Suprapubic skin (tissue), 4 donors: ENCODE measurements at regions not wholly inside any gene's neighbourhood (a gene's known extent, or its start where the extent isn't known, plus 50 kb on each side); places are given as distances from the start of the nearest gene placed in this dataset.

Experiments used
- DNase-seq, 2 donors: peaks; one replicate each; pipeline ENCODE4 v3.0.0-alpha.2; 2019; ENCODE audit warnings: low spot score in 2 of 2
- H3K27ac ChIP-seq: fragments of 200-600 bp; sonication (generic); one replicate; pipeline ENCODE4 v1.5.1; 2019
- H3K27me3 ChIP-seq: fragments of 200-600 bp; sonication (generic); one replicate; pipeline ENCODE4 v1.5.1; 2019
- H3K36me3 ChIP-seq: fragments of 200-600 bp; sonication (generic); one replicate; pipeline ENCODE4 v1.5.1; 2019
- H3K4me1 ChIP-seq: fragments of 200-600 bp; sonication (generic); one replicate; pipeline ENCODE4 v1.5.1; 2019
- H3K4me3 ChIP-seq: fragments of 200-600 bp; sonication (generic); one replicate; pipeline ENCODE4 v1.5.1; 2019; ENCODE audit warnings: mild to moderate bottlenecking
- H3K9me3 ChIP-seq: fragments of 200-600 bp; sonication (generic); one replicate; pipeline ENCODE4 v1.5.1; 2019
- CTCF ChIP-seq, 2 donors: fragments of 200-600 bp in 1 of 2; fragments of 450-650 bp in 1 of 2; sonication (generic) in 1 of 2; IDR thresholded peaks; one replicate each; pipeline ENCODE4 v1.5.1; 2016 to 2019; ENCODE audit warnings: antibody characterized with exemption in 2 of 2, mild to moderate bottlenecking in 1 of 2, moderate library complexity in 1 of 2
- EP300 ChIP-seq: sonication (generic); formaldehyde crosslinking; IDR thresholded peaks from one replicate; pipeline ENCODE4 v1.6.1; 2017; ENCODE audit warnings: antibody characterized with exemption
- POLR2A ChIP-seq, 2 donors: fragments of 450-650 bp; IDR thresholded peaks; one replicate each; pipeline ENCODE4 v1.6.1; 2017; ENCODE audit warnings: antibody characterized with exemption in 2 of 2, mild to moderate bottlenecking in 2 of 2, moderate library complexity in 2 of 2
- POLR2AphosphoS5 ChIP-seq, 3 donors: sonication (generic); formaldehyde crosslinking; IDR thresholded peaks; one replicate each; pipeline ENCODE4 v1.6.1; 2017; ENCODE audit warnings: antibody characterized with exemption in 3 of 3
- WGBS: methylation state at CpG from one replicate; pipeline ENCODE4 v1.1.5; 2018; 5-methylcytosine and 5-hydroxymethylcytosine counted together

GRCh38 chr1:5598824-5599395 is 393.3 kb downstream of the NPHP4 start:
- peaks cover 16% of the 10 kb centered on the region for H3K4me1 ChIP-seq
- no peaks in the 10 kb centered on the region for H3K9me3 ChIP-seq
- no peak overlapping the region for H3K4me3 ChIP-seq
- H3K27me3 ChIP-seq, result peaks cover 23% of the 10 kb centered on the region
- peak in 1 of 2 donors; percentile 52 for DNase-seq
- H3K36me3 ChIP-seq, result no peaks in the 10 kb centered on the region
- no peak overlapping the region for H3K27ac ChIP-seq
- TF ChIP-seq POLR2A (IDR thresholded peaks at IDR 0.05), result no peak
- TF ChIP-seq EP300, result no peak
- TF ChIP-seq POLR2AphosphoS5 (IDR thresholded peaks at IDR 0.05), result no peak
- no peak for TF ChIP-seq CTCF (IDR thresholded peaks at IDR 0.05)
- whole genome bisulfite sequencing, result 82% methylated on average over 10 of the region's 10 CpGs

GRCh38 chr1:5597991-5598823 is 394.0 kb downstream of the NPHP4 start:
- H3K27ac ChIP-seq, result no peak overlapping the region
- H3K36me3 ChIP-seq, result no peaks in the 10 kb centered on the region
- H3K27me3 ChIP-seq, result peaks cover 25% of the 10 kb centered on the region
- WGBS, result 50% methylated on average over 10 of the region's 10 CpGs
- H3K9me3 ChIP-seq, result no peaks in the 10 kb centered on the region
- H3K4me1 ChIP-seq, result peaks cover 16% of the 10 kb centered on the region
- DNase-seq, result peak in 1 of 2 donors; percentile 74
- no peak for TF ChIP-seq EP300
- no peak for TF ChIP-seq CTCF (IDR thresholded peaks at IDR 0.05)
- no peak for TF ChIP-seq POLR2AphosphoS5 (IDR thresholded peaks at IDR 0.05)
- no peak for TF ChIP-seq POLR2A (IDR thresholded peaks at IDR 0.05)
- no peak overlapping the region for H3K4me3 ChIP-seq

GRCh38 chr1:5597171-5597850 is 394.9 kb downstream of the NPHP4 start:
- Histone ChIP-seq H3K4me1 (peaks cover 16% of the 10 kb centered on the region), H3K9me3 (no peaks in the 10 kb centered on the region), H3K27me3 (peaks cover 29% of the 10 kb centered on the region), H3K27ac (no peak overlapping the region), H3K4me3 (no peak overlapping the region), H3K36me3 (no peaks in the 10 kb centered on the region)
- DNase-seq, result peak in 1 of 2 donors; percentile 38
- TF ChIP-seq CTCF (IDR thresholded peaks at IDR 0.05) (no peak), POLR2A (IDR thresholded peaks at IDR 0.05) (no peak), POLR2AphosphoS5 (IDR thresholded peaks at IDR 0.05) (no peak), EP300 (no peak)
- WGBS, result 50% methylated on average over 12 of the region's 13 CpGs

GRCh38 chr1:5596651-5597050 is 395.6 kb downstream of the NPHP4 start:
- peaks cover 28% of the 10 kb centered on the region for H3K27me3 ChIP-seq
- H3K9me3 ChIP-seq, result no peaks in the 10 kb centered on the region
- no peaks in the 10 kb centered on the region for H3K36me3 ChIP-seq
- WGBS, result 79% methylated on average over 8 of the region's 8 CpGs
- TF ChIP-seq POLR2A (IDR thresholded peaks at IDR 0.05), result no peak
- no peak for TF ChIP-seq POLR2AphosphoS5 (IDR thresholded peaks at IDR 0.05)
- TF ChIP-seq CTCF (IDR thresholded peaks at IDR 0.05), result no peak
- no peak for TF ChIP-seq EP300
- H3K4me3 ChIP-seq, result no peak overlapping the region
- peaks cover 16% of the 10 kb centered on the region for H3K4me1 ChIP-seq
- peak in 1 of 2 donors; percentile 68 for DNase-seq
- H3K27ac ChIP-seq, result no peak overlapping the region
